Gastroesophageal sphincter (tissue), 3 donors: ENCODE measurements at regions not wholly inside any gene's neighbourhood (a gene's known extent, or its start where the extent isn't known, plus 50 kb on each side); places are given as distances from the start of the nearest gene placed in this dataset.

Experiments
- EP300 ChIP-seq: sonication (generic); formaldehyde crosslinking; IDR thresholded peaks from one replicate; pipeline ENCODE4 v1.6.1; 2017; ENCODE audit warnings: antibody characterized with exemption, mild to moderate bottlenecking
- POLR2A ChIP-seq, 2 donors: fragments of 450-650 bp; IDR thresholded peaks; one replicate each; pipeline ENCODE4 v1.6.1; 2017; ENCODE audit warnings: antibody characterized with exemption in 2 of 2, mild to moderate bottlenecking in 2 of 2, moderate library complexity in 1 of 2
- POLR2AphosphoS5 ChIP-seq: sonication (generic); formaldehyde crosslinking; IDR thresholded peaks from one replicate; pipeline ENCODE4 v1.6.1; 2017; ENCODE audit warnings: antibody characterized with exemption
- TF ChIP-seq, protein P1 (sequence below), 4 experiments: fragments of 200-600 bp in 2 of 4; fragments of 450-650 bp in 2 of 4; sonication (generic) in 1 of 4; IDR thresholded peaks; one replicate each; pipeline ENCODE4 v1.5.1; 2017 to 2019; ENCODE audit warnings: antibody characterized with exemption in 4 of 4, mild to moderate bottlenecking in 2 of 4, moderate library complexity in 2 of 4

DNA sequence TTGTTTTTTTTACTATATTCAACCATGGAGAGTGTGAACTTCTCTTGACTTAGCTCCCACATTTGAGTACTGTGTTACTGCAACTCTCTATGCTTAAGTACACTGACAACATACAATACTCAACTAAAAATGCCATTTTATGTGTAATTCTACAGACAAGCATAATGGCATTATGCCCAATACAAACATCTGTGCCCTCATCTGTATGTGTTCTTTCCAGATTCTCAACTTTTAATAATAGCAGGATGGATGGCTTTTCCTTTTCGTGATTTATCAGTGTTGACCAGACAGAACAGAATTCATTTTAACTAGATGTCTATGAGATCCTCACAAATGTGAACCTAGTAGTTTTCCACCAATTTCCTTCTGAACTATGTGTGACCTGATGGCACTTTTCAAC lies 84.2 kb upstream of the MARCKS start:
- TF ChIP-seq POLR2A (IDR thresholded peaks at IDR 0.05) = no peak
- TF ChIP-seq, protein P1, sequence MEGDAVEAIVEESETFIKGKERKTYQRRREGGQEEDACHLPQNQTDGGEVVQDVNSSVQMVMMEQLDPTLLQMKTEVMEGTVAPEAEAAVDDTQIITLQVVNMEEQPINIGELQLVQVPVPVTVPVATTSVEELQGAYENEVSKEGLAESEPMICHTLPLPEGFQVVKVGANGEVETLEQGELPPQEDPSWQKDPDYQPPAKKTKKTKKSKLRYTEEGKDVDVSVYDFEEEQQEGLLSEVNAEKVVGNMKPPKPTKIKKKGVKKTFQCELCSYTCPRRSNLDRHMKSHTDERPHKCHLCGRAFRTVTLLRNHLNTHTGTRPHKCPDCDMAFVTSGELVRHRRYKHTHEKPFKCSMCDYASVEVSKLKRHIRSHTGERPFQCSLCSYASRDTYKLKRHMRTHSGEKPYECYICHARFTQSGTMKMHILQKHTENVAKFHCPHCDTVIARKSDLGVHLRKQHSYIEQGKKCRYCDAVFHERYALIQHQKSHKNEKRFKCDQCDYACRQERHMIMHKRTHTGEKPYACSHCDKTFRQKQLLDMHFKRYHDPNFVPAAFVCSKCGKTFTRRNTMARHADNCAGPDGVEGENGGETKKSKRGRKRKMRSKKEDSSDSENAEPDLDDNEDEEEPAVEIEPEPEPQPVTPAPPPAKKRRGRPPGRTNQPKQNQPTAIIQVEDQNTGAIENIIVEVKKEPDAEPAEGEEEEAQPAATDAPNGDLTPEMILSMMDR (IDR thresholded peaks at IDR 0.05) = no peak
- TF ChIP-seq POLR2AphosphoS5 = no peak
- no peak for TF ChIP-seq EP300
